ENCODE measurements at regions not wholly inside any gene's neighbourhood (a gene's known extent, or its start where the extent isn't known, plus 50 kb on each side); places are given as distances from the start of the nearest gene placed in this dataset.

DNA sequence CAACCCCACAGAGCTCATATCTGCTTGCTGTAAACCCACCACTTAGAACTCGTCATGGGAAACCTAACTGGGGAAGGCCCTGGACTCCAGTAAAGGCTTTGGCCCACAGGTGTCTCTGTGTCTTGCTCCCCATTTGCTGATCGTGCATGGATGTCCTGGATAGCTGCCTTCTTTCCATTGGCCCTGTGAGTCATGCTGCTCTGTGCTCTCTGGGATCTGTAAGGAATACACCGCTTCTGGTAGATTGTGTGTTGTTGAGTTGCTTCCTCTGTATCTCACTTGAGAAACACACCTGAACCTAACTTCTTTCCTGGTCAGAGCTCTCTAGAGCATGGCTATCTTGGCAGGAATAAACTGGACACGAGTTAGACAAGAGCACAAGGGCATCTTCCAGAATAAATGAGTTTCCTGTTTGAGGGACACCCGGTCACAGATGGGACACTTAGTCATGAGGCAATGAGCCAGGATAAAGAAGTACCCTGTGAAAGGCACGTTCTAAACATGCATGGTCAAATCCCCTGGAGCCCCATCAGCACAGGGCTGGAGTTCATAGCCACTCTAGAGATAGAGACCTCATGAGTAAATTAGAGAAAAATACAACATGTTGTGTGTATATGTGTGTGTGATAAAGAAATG is 99.6 kb upstream of the TMEM170B start:
- no peak for TF ChIP-seq CTCF (conservative IDR thresholded peaks at IDR 0.05)

DNA sequence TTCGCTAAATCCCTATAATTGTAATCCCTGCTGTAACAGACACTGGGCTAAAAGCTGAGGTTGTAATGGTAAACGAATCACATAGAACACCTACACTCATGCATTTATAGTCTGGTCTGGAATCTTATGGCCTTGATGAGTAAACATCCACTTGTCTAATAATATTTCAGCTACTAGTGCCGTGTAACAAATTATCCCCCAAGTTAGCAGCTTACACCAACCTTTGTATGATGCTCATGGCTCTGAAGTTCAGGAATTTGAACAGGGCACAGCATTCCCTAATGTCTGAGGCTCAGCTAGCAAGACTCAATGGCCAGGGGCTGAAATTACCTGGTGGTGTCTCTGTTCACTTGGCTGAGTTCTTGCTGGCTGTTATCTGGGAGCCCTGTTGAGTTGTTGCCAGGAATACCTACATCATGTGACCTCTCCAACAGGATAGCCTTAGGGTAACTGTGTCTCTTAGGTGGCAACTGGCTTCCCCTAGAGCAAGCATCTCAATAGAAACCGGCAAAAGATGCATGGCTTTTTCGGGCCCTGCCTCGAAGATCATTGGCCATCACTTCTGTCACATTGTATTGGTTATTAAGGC is 100.9 kb upstream of the TMEM170B start:
- no peak for TF ChIP-seq CTCF (conservative IDR thresholded peaks at IDR 0.05)
- H3K27ac ChIP-seq: no peak overlapping the region

More for the DNA sequence above, 99.6 kb upstream of the TMEM170B start:
- H3K27ac ChIP-seq: peak overlapping the region; percentile 4; the same call in 1 of the 2 replicates

GRCh38 chr6:11434565-11435326 is 102.8 kb upstream of the TMEM170B start:
- peak overlapping the region; percentile 74 for H3K27ac ChIP-seq
- TF ChIP-seq CTCF (conservative IDR thresholded peaks at IDR 0.05): no peak

GRCh38 chr6:11433860-11434259 is 103.7 kb upstream of the TMEM170B start:
- H3K27ac ChIP-seq: peak overlapping the region; percentile 74
- no peak for TF ChIP-seq CTCF (conservative IDR thresholded peaks at IDR 0.05)

GRCh38 chr6:11432713-11433450 is 104.7 kb upstream of the TMEM170B start:
- TF ChIP-seq CTCF (conservative IDR thresholded peaks at IDR 0.05): no peak
- H3K27ac ChIP-seq: no peak overlapping the region

- TF ChIP-seq CTCF (conservative IDR thresholded peaks at IDR 0.05): no peak
- no peak overlapping the region for H3K27ac ChIP-seq
Observed at GRCh38 chr6:11432091-11432490, 105.5 kb upstream of the TMEM170B start.

GRCh38 chr6:11431455-11431937 is 106.1 kb upstream of the TMEM170B start:
- no peak overlapping the region for H3K27ac ChIP-seq
- no peak for TF ChIP-seq CTCF (conservative IDR thresholded peaks at IDR 0.05)

Measured in VCaP (cell line).